Left cardiac atrium (tissue), 4 donors: ENCODE measurements at regions not wholly inside any gene's neighbourhood (a gene's known extent, or its start where the extent isn't known, plus 50 kb on each side); places are given as distances from the start of the nearest gene placed in this dataset.

Experiments used
- ATAC-seq, 2 donors: fragments of 200-7000 bp; cut with Tn5 transposase; one replicate each; pipeline ENCODE4 v1.9.1; 2020; ENCODE audit warnings: mild to moderate bottlenecking in 2 of 2, moderate library complexity in 2 of 2
- DNase-seq: peaks from one replicate; pipeline ENCODE4 v3.0.0-alpha.2; 2020
- intact Hi-C, 2 donors: fragments of 100-400 bp; cut with DNase I; formaldehyde crosslinking; loops; one replicate each; pipeline versions ENCODE4 v1.14.1 to v1.15.1; 2022 to 2023
- donor health status: DM: no; HTN: yes; CAD: no.
- donor health status: DM: no; HTN: yes; CAD: no; lungs with severe emphysema.
- donor health status: DM: yes; HTN: yes; CAD: no.
- donor health status: Dilated cardiomyopathy.

GRCh38 chr2:20150110-20150706 lies 74.7 kb downstream of the SDC1 start:
- intact Hi-C loops, result no loop called here
- DNase-seq (no peak), ATAC-seq (no peak)

GRCh38 chr2:20149703-20150030 lies 75.3 kb downstream of the SDC1 start:
- DNase-seq, result no peak
- no peak for ATAC-seq
- intact Hi-C loops, result no loop called here

GRCh38 chr2:20148923-20149702 lies 75.8 kb downstream of the SDC1 start:
- intact Hi-C loops, result no loop called here
- ATAC-seq (no peak), DNase-seq (no peak)

- ATAC-seq, result no peak
- intact Hi-C loops, result no loop called here
- no peak for DNase-seq
These were observed 76.5 kb downstream of the SDC1 start for GRCh38 chr2:20148426-20148922.

- intact Hi-C loops, result no loop called here
- no peak for DNase-seq
These were observed 77.6 kb downstream of the SDC1 start for GRCh38 chr2:20147351-20147750.

GRCh38 chr2:20146401-20146800 lies 78.5 kb downstream of the SDC1 start:
- intact Hi-C loops, result no loop called here
- ATAC-seq (no peak), DNase-seq (no peak)

More at GRCh38 chr2:20147351-20147750, 77.6 kb downstream of the SDC1 start:
- ATAC-seq, result no peak

- ATAC-seq, result no peak
- intact Hi-C loops, result no loop called here
- DNase-seq, result no peak
These were observed 79.3 kb downstream of the SDC1 start for GRCh38 chr2:20145497-20146193.

GRCh38 chr2:20144861-20145260 lies 80.1 kb downstream of the SDC1 start:
- no peak for ATAC-seq
- DNase-seq, result no peak
- intact Hi-C loops, result no loop called here

- no peak for ATAC-seq
- intact Hi-C loops, result no loop called here
These were observed 80.7 kb downstream of the SDC1 start for GRCh38 chr2:20144196-20144595.

GRCh38 chr2:20143263-20143662 lies 81.7 kb downstream of the SDC1 start:
- DNase-seq (no peak), ATAC-seq (no peak)
- intact Hi-C loops, result no loop called here

More at GRCh38 chr2:20144196-20144595, 80.7 kb downstream of the SDC1 start:
- DNase-seq, result no peak

- ATAC-seq (no peak), DNase-seq (no peak)
- intact Hi-C loops, result no loop called here
These were observed 83.1 kb downstream of the SDC1 start for GRCh38 chr2:20141806-20142205.

GRCh38 chr2:20141056-20141762 lies 83.7 kb downstream of the SDC1 start:
- ATAC-seq (peak; percentile 27 to 90), DNase-seq (peak; percentile 69)
- intact Hi-C loops, result no loop called here

GRCh38 chr2:20140321-20141055 lies 84.4 kb downstream of the SDC1 start:
- intact Hi-C loops, result no loop called here
- ATAC-seq (no peak), DNase-seq (no peak)

- DNase-seq (no peak), ATAC-seq (no peak)
- intact Hi-C loops, result no loop called here
These were observed 85.3 kb downstream of the SDC1 start for GRCh38 chr2:20139407-20140172.

GRCh38 chr2:20138696-20139095 lies 86.2 kb downstream of the SDC1 start:
- intact Hi-C loops, result no loop called here
- ATAC-seq (no peak), DNase-seq (no peak)

- no peak for DNase-seq
- intact Hi-C loops, result no loop called here
- no peak for ATAC-seq
These were observed 86.5 kb upstream of the LAPTM4A start for GRCh38 chr2:20137884-20138283.

GRCh38 chr2:20137131-20137571 lies 85.7 kb upstream of the LAPTM4A start:
- no peak for ATAC-seq
- intact Hi-C loops, result no loop called here
- no peak for DNase-seq

GRCh38 chr2:20136149-20136548 lies 84.7 kb upstream of the LAPTM4A start:
- intact Hi-C loops, result no loop called here
- no peak for ATAC-seq
- no peak for DNase-seq
